ENCODE measurements at regions not wholly inside any gene's neighbourhood (a gene's known extent, or its start where the extent isn't known, plus 50 kb on each side); places are given as distances from the start of the nearest gene placed in this dataset.

GRCh38 chr17:56031636-56032035, 121.6 kb upstream of the ANKFN1 start:
- Mint-ChIP-seq H3K27me3 (peaks cover 14 to 17% (median 14%) of the 10 kb centered on the region in 3 donors), H3K4me1 (no peaks in the 10 kb centered on the region), H3K4me3 (no peak overlapping the region), H3K36me3 (no peaks in the 10 kb centered on the region), H3K27ac (no peak overlapping the region), H3K9me3 (peaks cover 0 to 8% (median 0%) of the 10 kb centered on the region in 7 donors)
- DNase-seq (no peak), ATAC-seq (ENCODE audit: low read depth in 2 of 2) (no peak)

- H3K4me1 Mint-ChIP-seq, result no peaks in the 10 kb centered on the region
- no peak overlapping the region for H3K27ac Mint-ChIP-seq
- H3K27me3 Mint-ChIP-seq, result peaks cover 12 to 14% (median 14%) of the 10 kb centered on the region in 3 donors
- no peak overlapping the region for H3K4me3 Mint-ChIP-seq
- ATAC-seq (ENCODE audit: low read depth in 2 of 2) (no peak), DNase-seq (no peak)
- no peaks in the 10 kb centered on the region for H3K36me3 Mint-ChIP-seq
- H3K9me3 Mint-ChIP-seq, result peaks cover 0 to 8% (median 0%) of the 10 kb centered on the region in 7 donors
Observed at GRCh38 chr17:56034197-56034635, 119.1 kb upstream of the ANKFN1 start.

GRCh38 chr17:56038131-56038530, 115.1 kb upstream of the ANKFN1 start:
- no peaks in the 10 kb centered on the region for H3K36me3 Mint-ChIP-seq
- DNase-seq (no peak), ATAC-seq (ENCODE audit: low read depth in 2 of 2) (no peak)
- no peak overlapping the region for H3K27ac Mint-ChIP-seq
- no peaks in the 10 kb centered on the region for H3K9me3 Mint-ChIP-seq
- H3K4me1 Mint-ChIP-seq, result no peaks in the 10 kb centered on the region
- peaks cover 0 to 16% (median 0%) of the 10 kb centered on the region in 3 donors for H3K27me3 Mint-ChIP-seq
- H3K4me3 Mint-ChIP-seq, result no peak overlapping the region

- peaks cover 0 to 26% (median 14%) of the 10 kb centered on the region in 3 donors for H3K27me3 Mint-ChIP-seq
- no peaks in the 10 kb centered on the region for H3K9me3 Mint-ChIP-seq
- no peak overlapping the region for H3K4me3 Mint-ChIP-seq
- DNase-seq (no peak), ATAC-seq (ENCODE audit: low read depth in 2 of 2) (no peak)
- H3K36me3 Mint-ChIP-seq, result no peaks in the 10 kb centered on the region
- no peaks in the 10 kb centered on the region for H3K4me1 Mint-ChIP-seq
- no peak overlapping the region for H3K27ac Mint-ChIP-seq
Observed at GRCh38 chr17:56045872-56046271, 107.4 kb upstream of the ANKFN1 start.

GRCh38 chr17:56047331-56047730, 105.9 kb upstream of the ANKFN1 start:
- no peak overlapping the region for H3K27ac Mint-ChIP-seq

GRCh38 chr17:56057869-56058268, 95.4 kb upstream of the ANKFN1 start:
- H3K27me3 Mint-ChIP-seq, result peaks cover 0 to 6% (median 0%) of the 10 kb centered on the region in 3 donors
- H3K9me3 Mint-ChIP-seq, result peaks cover 6 to 24% (median 17%) of the 10 kb centered on the region in 7 donors

More at GRCh38 chr17:56047331-56047730, 105.9 kb upstream of the ANKFN1 start:
- ATAC-seq (ENCODE audit: low read depth in 2 of 2), result no peak
- H3K4me1 Mint-ChIP-seq, result no peaks in the 10 kb centered on the region
- H3K36me3 Mint-ChIP-seq, result no peaks in the 10 kb centered on the region
- DNase-seq, result no peak
- no peak overlapping the region for H3K4me3 Mint-ChIP-seq
- H3K9me3 Mint-ChIP-seq, result peaks cover 0 to 4% (median 3%) of the 10 kb centered on the region in 7 donors
- H3K27me3 Mint-ChIP-seq, result peaks cover 0 to 26% (median 14%) of the 10 kb centered on the region in 3 donors

GRCh38 chr17:56064506-56064905, 88.8 kb upstream of the ANKFN1 start:
- Mint-ChIP-seq H3K4me1 (no peaks in the 10 kb centered on the region), H3K27me3 (peaks cover 0 to 4% (median 0%) of the 10 kb centered on the region in 3 donors), H3K4me3 (no peak overlapping the region), H3K36me3 (peaks cover 0 to 11% of the 10 kb centered on the region in 2 donors), H3K27ac (no peak overlapping the region), H3K9me3 (peaks cover 12 to 34% (median 24%) of the 10 kb centered on the region in 7 donors)
- ATAC-seq (ENCODE audit: low read depth in 2 of 2), result no peak
- DNase-seq, result no peak

More at GRCh38 chr17:56057869-56058268, 95.4 kb upstream of the ANKFN1 start:
- H3K4me3 Mint-ChIP-seq, result no peak overlapping the region
- ATAC-seq (ENCODE audit: low read depth in 2 of 2), result no peak
- H3K36me3 Mint-ChIP-seq, result peaks cover 0 to under 1% of the 10 kb centered on the region in 2 donors
- H3K4me1 Mint-ChIP-seq, result no peaks in the 10 kb centered on the region
- H3K27ac Mint-ChIP-seq, result no peak overlapping the region
- no peak for DNase-seq

- Mint-ChIP-seq H3K27ac (no peak overlapping the region), H3K36me3 (peaks cover 0 to 12% of the 10 kb centered on the region in 2 donors), H3K9me3 (peaks cover 4 to 20% (median 8%) of the 10 kb centered on the region in 7 donors), H3K27me3 (peaks cover 0 to 4% (median 0%) of the 10 kb centered on the region in 3 donors), H3K4me3 (no peak overlapping the region), H3K4me1 (no peaks in the 10 kb centered on the region)
- ATAC-seq (ENCODE audit: low read depth in 2 of 2) (no peak), DNase-seq (no peak)
Observed at GRCh38 chr17:56074361-56074890, 78.8 kb upstream of the ANKFN1 start.

- peaks cover 0 to 20% (median 8%) of the 10 kb centered on the region in 7 donors for H3K9me3 Mint-ChIP-seq
- H3K4me3 Mint-ChIP-seq, result no peak overlapping the region
- peaks cover 0 to 5% (median 0%) of the 10 kb centered on the region in 3 donors for H3K27me3 Mint-ChIP-seq
- H3K27ac Mint-ChIP-seq, result no peak overlapping the region
- DNase-seq, result no peak
- H3K36me3 Mint-ChIP-seq, result peaks cover 0 to 12% of the 10 kb centered on the region in 2 donors
- H3K4me1 Mint-ChIP-seq, result no peaks in the 10 kb centered on the region
- ATAC-seq (ENCODE audit: low read depth in 2 of 2), result no peak
Observed at GRCh38 chr17:56076980-56077379, 76.3 kb upstream of the ANKFN1 start.

- H3K36me3 Mint-ChIP-seq, result peaks cover 0 to 2% of the 10 kb centered on the region in 2 donors
- no peaks in the 10 kb centered on the region for H3K4me1 Mint-ChIP-seq
- no peak overlapping the region for H3K27ac Mint-ChIP-seq
- H3K27me3 Mint-ChIP-seq, result peaks cover 0 to 6% (median 5%) of the 10 kb centered on the region in 3 donors
- peaks cover 0 to 13% (median 8%) of the 10 kb centered on the region in 7 donors for H3K9me3 Mint-ChIP-seq
- H3K4me3 Mint-ChIP-seq, result no peak overlapping the region
- ATAC-seq (ENCODE audit: low read depth in 2 of 2), result no peak
- DNase-seq, result no peak
Observed at GRCh38 chr17:56083475-56083874, 69.8 kb upstream of the ANKFN1 start.

GRCh38 chr17:56085576-56086267, 67.6 kb upstream of the ANKFN1 start:
- Mint-ChIP-seq H3K27me3 (peaks cover 0 to 15% (median 8%) of the 10 kb centered on the region in 3 donors), H3K36me3 (no peaks in the 10 kb centered on the region), H3K27ac (no peak overlapping the region), H3K4me3 (no peak overlapping the region), H3K4me1 (no peaks in the 10 kb centered on the region), H3K9me3 (peaks cover 0 to 21% (median 10%) of the 10 kb centered on the region in 7 donors)
- DNase-seq, result no peak
- ATAC-seq (ENCODE audit: low read depth in 2 of 2), result no peak

GRCh38 chr17:56087199-56087598, 66.1 kb upstream of the ANKFN1 start:
- H3K27me3 Mint-ChIP-seq, result peaks cover 0 to 12% (median 11%) of the 10 kb centered on the region in 3 donors
- no peaks in the 10 kb centered on the region for H3K4me1 Mint-ChIP-seq
- DNase-seq, result no peak
- H3K9me3 Mint-ChIP-seq, result peaks cover 0 to 21% (median 9%) of the 10 kb centered on the region in 7 donors
- no peaks in the 10 kb centered on the region for H3K36me3 Mint-ChIP-seq
- no peak overlapping the region for H3K27ac Mint-ChIP-seq
- H3K4me3 Mint-ChIP-seq, result no peak overlapping the region
- no peak for ATAC-seq (ENCODE audit: low read depth in 2 of 2)

GRCh38 chr17:56096026-56096810, 57.1 kb upstream of the ANKFN1 start:
- DNase-seq, result no peak
- H3K27ac Mint-ChIP-seq, result no peak overlapping the region
- H3K27me3 Mint-ChIP-seq, result peaks cover 7 to 9% (median 8%) of the 10 kb centered on the region in 3 donors
- H3K9me3 Mint-ChIP-seq, result peaks cover 0 to 4% (median 0%) of the 10 kb centered on the region in 7 donors
- no peak for ATAC-seq (ENCODE audit: low read depth in 2 of 2)
- H3K36me3 Mint-ChIP-seq, result no peaks in the 10 kb centered on the region
- no peaks in the 10 kb centered on the region for H3K4me1 Mint-ChIP-seq
- H3K4me3 Mint-ChIP-seq, result no peak overlapping the region

Measured in naive B cell (primary cell).